K562 (cell line): ENCODE measurements at regions not wholly inside any gene's neighbourhood (a gene's known extent, or its start where the extent isn't known, plus 50 kb on each side); places are given as distances from the start of the nearest gene placed in this dataset.

ENCODE experiments used
- ATAC-seq: fragments of 200-7000 bp; cut with Tn5 transposase; 3 replicates; pipeline ENCODE4 v1.9.1; 2020; ENCODE audit warnings: moderate library complexity
- BruUV-seq: library from RNA; stranded (reverse); fragments of 400-500 nt; replicated peaks from 2 replicates; lab custom pipeline; 2021; lab: Mats Ljungman, UMichigan
- CTCF ChIA-PET: fragments of 300-600 bp; formaldehyde crosslinking; extraction: SDS; loops from one replicate; lab custom pipeline; 2021; ENCODE audit warnings: low intra/inter-chr PET ratio; lab: Yijun Ruan, JAX
- POLR2A ChIA-PET: fragments of 300-600, 350-650 bp; sonication (Branson Sonifier 250); formaldehyde crosslinking; extraction: SDS; loops from one replicate; lab custom pipeline; 2021; ENCODE audit warnings: antibody characterized with exemption, inconsistent platforms; lab: Yijun Ruan, JAX
- DNase-seq, 4 experiments: peaks; one replicate each; pipeline versions ENCODE4 v3.0.0 to v3.0.0-alpha.2; 2011 to 2018; ENCODE audit warnings: low spot score in 3 of 4, mixed read lengths in 3 of 4; ENCODE audit errors: extremely low read depth in 1 of 4
- FAIRE-seq: peaks from 2 replicates; lab custom pipeline; 2011; peaks lifted over from hg19 to GRCh38; lab: Jason Lieb, UNC
- H2AFZ ChIP-seq: 2 replicates; pipeline ENCODE4 v1.6.0; 2011; ENCODE audit warnings: low read depth, low read length, control low read depth, inconsistent platforms
- H3K27ac ChIP-seq: fragments of 200-600 bp; 3 replicates; pipeline ENCODE4 v1.8.0; 2011; ENCODE audit warnings: low read depth, mild to moderate bottlenecking, control low read depth, inconsistent platforms, low read length, moderate library complexity, mixed read lengths; ENCODE audit errors: extremely low read depth
- H3K27me3 ChIP-seq, 2 experiments: fragments of 300-600 bp in 1 of 2; 2 replicates in 1 of 2; 3 replicates in 1 of 2; pipeline versions ENCODE4 v1.6.0 to v1.8.0; 2011; ENCODE audit warnings: inconsistent platforms in 2 of 2, low read length in 2 of 2, mild to moderate bottlenecking in 1 of 2, mixed read lengths in 1 of 2, moderate library complexity in 1 of 2; ENCODE audit not compliant: control insufficient read depth in 2 of 2, insufficient read depth in 2 of 2
- H3K36me3 ChIP-seq: fragments of 300-600 bp; 3 replicates; pipeline ENCODE4 v1.8.0; 2011; ENCODE audit warnings: mild to moderate bottlenecking, low read length, inconsistent platforms; ENCODE audit not compliant: control insufficient read depth, insufficient read depth
- H3K4me1 ChIP-seq, 2 experiments: fragments of 200-600 bp in 1 of 2; replicated peaks in 1 of 2; 2 replicates in 1 of 2; 3 replicates in 1 of 2; pipeline versions ENCODE4 v1.5.1 to v1.8.0; 2011; ENCODE audit warnings: inconsistent platforms in 2 of 2, low read length in 2 of 2, mild to moderate bottlenecking in 1 of 2, mixed read lengths in 1 of 2, moderate library complexity in 1 of 2; ENCODE audit not compliant: control insufficient read depth in 2 of 2, insufficient read depth in 2 of 2
- H3K4me2 ChIP-seq: 2 replicates; pipeline ENCODE4 v1.6.1; 2011; ENCODE audit warnings: low read length, control low read depth, inconsistent platforms, mixed read lengths; ENCODE audit not compliant: insufficient read depth
- H3K4me3 ChIP-seq: fragments of 200-600 bp; sonication (generic), shearing (Covaris generic); 2 replicates; pipeline ENCODE4 v1.5.1; 2016; ENCODE audit warnings: control low read depth, inconsistent platforms
- H3K79me2 ChIP-seq: fragments of 200-600 bp; 3 replicates; pipeline ENCODE4 v1.8.0; 2011; ENCODE audit warnings: low read length, inconsistent platforms; ENCODE audit not compliant: control insufficient read depth, insufficient read depth
- H3K9ac ChIP-seq, 2 experiments: 2 replicates each; pipeline versions ENCODE4 v1.6.0 to v1.6.1; 2011; ENCODE audit warnings: low read depth in 2 of 2, low read length in 2 of 2, control low read depth in 1 of 2, inconsistent platforms in 1 of 2, mild to moderate bottlenecking in 1 of 2, mixed read lengths in 1 of 2; ENCODE audit not compliant: insufficient read depth in 1 of 2
- H3K9me1 ChIP-seq: one replicate; pipeline ENCODE4 v1.6.0; 2011; ENCODE audit warnings: inconsistent platforms, mild to moderate bottlenecking, low read length, moderate library complexity; ENCODE audit not compliant: control insufficient read depth, insufficient read depth
- H3K9me3 ChIP-seq: replicated peaks from 2 replicates; pipeline ENCODE4 v1.5.1; 2011; ENCODE audit warnings: low read depth, low read length, inconsistent platforms; ENCODE audit not compliant: control insufficient read depth, insufficient read depth
- H4K20me1 ChIP-seq: replicated peaks from 2 replicates; pipeline ENCODE4 v1.6.1; 2011; ENCODE audit warnings: low read length, inconsistent platforms, mixed read lengths; ENCODE audit not compliant: control insufficient read depth, insufficient read depth
- ATF1 ChIP-seq, 2 experiments: fragments of 450-650 bp in 1 of 2; IDR thresholded peaks; 2 replicates each; pipeline ENCODE4 v1.6.1; 2016; ENCODE audit warnings: missing compliant biosample characterization in 1 of 2, missing genetic modification characterization in 1 of 2
- CBFA2T2 ChIP-seq: fragments of 450-650 bp; conservative IDR thresholded peaks from 2 replicates; pipeline ENCODE4 v1.6.1; 2017; ENCODE audit warnings: mild to moderate bottlenecking
- CEBPB ChIP-seq: fragments of 450-650 bp; IDR thresholded peaks from 2 replicates; pipeline ENCODE4 v1.6.1; 2016; ENCODE audit warnings: missing genetic modification characterization, missing compliant biosample characterization
- CEBPG ChIP-seq, 3 experiments: fragments of 200-800 bp in 1 of 3; sonication (Bioruptor generic) in 1 of 3; sonication (generic) in 1 of 3; formaldehyde crosslinking in 1 of 3; IDR thresholded peaks in 2 of 3; conservative IDR thresholded peaks in 1 of 3; 2 replicates each; pipeline versions ENCODE4 v1.6.1 to v1.8.0; 2016 to 2022; ENCODE audit warnings: missing compliant biosample characterization in 2 of 3, missing genetic modification characterization in 2 of 3, mild to moderate bottlenecking in 1 of 3, missing genetic modification reagents in 1 of 3
- DPF2 ChIP-seq: fragments of 450-650 bp; IDR thresholded peaks from 2 replicates; pipeline ENCODE4 v1.6.1; 2016
- EP400 ChIP-seq: fragments of 450-650 bp; IDR thresholded peaks from 2 replicates; pipeline ENCODE4 v1.6.1; 2017; ENCODE audit warnings: antibody characterized with exemption, mild to moderate bottlenecking, moderate library complexity
- ETV5 ChIP-seq: sonication (generic); formaldehyde crosslinking; IDR thresholded peaks from 2 replicates; pipeline ENCODE4 v1.4.0; 2020; ENCODE audit warnings: low read depth, mild to moderate bottlenecking, missing genetic modification reagents
- FOXA1 ChIP-seq: fragments of 450-650 bp; IDR thresholded peaks from 2 replicates; pipeline ENCODE4 v1.6.1; 2016; ENCODE audit warnings: mild to moderate bottlenecking, borderline replicate concordance
- HDAC2 ChIP-seq: fragments of 450-650 bp; IDR thresholded peaks from 2 replicates; pipeline ENCODE4 v1.6.1; 2016; ENCODE audit warnings: mild to moderate bottlenecking
- TRIM28 ChIP-seq: fragments of 450-650 bp; IDR thresholded peaks from 2 replicates; pipeline ENCODE4 v1.6.1; 2017
- ZNF778 ChIP-seq: fragments of 450-650 bp; formaldehyde crosslinking; IDR thresholded peaks from 2 replicates; pipeline ENCODE4 v1.4.0; 2020; ENCODE audit warnings: mild to moderate bottlenecking, moderate library complexity
- whole genome bisulfite sequencing: fragments of 100-300 bp; shearing (Covaris generic); methylation state at CpG from one replicate; pipeline ENCODE4 v1.1.6; 2016; ENCODE audit warnings: low coverage, mixed read lengths; ENCODE audit not compliant: insufficient coverage; ENCODE audit errors: missing lambda C conversion rate; 5-methylcytosine and 5-hydroxymethylcytosine counted together
- in situ Hi-C: fragments of 300-500 bp; cut with MboI; formaldehyde crosslinking; loops from 4 replicates; pipeline ENCODE4 v1.15.0; 2018; ENCODE audit warnings: inconsistent platforms, mixed read lengths
- intact Hi-C: fragments of 100-400 bp; cut with micrococcal nuclease; formaldehyde crosslinking; loops from 2 replicates; pipeline ENCODE4 v1.14.2; 2022
- TF ChIP-seq, protein P1 (sequence below): fragments of 200-800 bp; sonication (Bioruptor generic); IDR thresholded peaks from 2 replicates; pipeline ENCODE4 v1.6.1; 2016; ENCODE audit warnings: missing genetic modification characterization, missing compliant biosample characterization

DNA sequence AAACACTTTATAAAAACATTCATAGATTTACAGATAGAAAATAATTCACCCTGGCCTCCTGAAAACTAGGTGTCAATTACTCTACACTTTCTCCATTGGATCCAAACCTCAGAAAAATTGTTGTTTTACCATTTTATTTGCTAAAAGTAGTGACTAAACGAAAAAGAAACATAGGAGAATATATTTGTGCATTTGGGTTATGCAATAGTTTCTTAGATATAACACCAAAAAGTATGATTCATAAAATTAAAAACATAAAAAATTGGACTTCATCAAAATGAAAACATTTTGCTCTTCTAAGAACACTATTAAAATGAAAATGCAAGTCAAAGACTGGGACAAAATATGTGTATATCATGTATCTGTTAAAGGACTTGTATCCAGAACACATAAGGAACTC is 671.3 kb downstream of the MAFB start:
- no TSS peak for BruUV-seq
- H3K79me2 ChIP-seq, result no peaks in the 10 kb centered on the region
- no peaks in the 10 kb centered on the region for H3K9me1 ChIP-seq
- DNase-seq (no peak), ATAC-seq (no peak), FAIRE-seq (no peak)
- in situ Hi-C loops (no loop called here), intact Hi-C loops (no loop called here)
- H3K36me3 ChIP-seq, result no peaks in the 10 kb centered on the region
- no peak overlapping the region for H3K27ac ChIP-seq
- no peaks in the 10 kb centered on the region for H3K4me1 ChIP-seq
- H2AFZ ChIP-seq, result no peak overlapping the region
- ChIA-PET POLR2A (no interaction called here), CTCF (no interaction called here)
- H3K9me3 ChIP-seq, result no peaks in the 10 kb centered on the region
- no peak overlapping the region for H3K9ac ChIP-seq
- 0% methylated on average over 1 of the region's 1 CpG for WGBS
- no peaks in the 10 kb centered on the region for H3K27me3 ChIP-seq
- no peak overlapping the region for H3K4me2 ChIP-seq
- H4K20me1 ChIP-seq, result no peaks in the 10 kb centered on the region
- TF ChIP-seq CEBPB (tag), result peak; percentile 46; the same call in 1 of the 2 replicates
- TF ChIP-seq DPF2, result no peak
- TF ChIP-seq ZNF778 (CRISPR knock-in tag), result no peak
- no peak for TF ChIP-seq CEBPG (CRISPR knock-in tag; IDR thresholded peaks at IDR 0.05)
- peak in 1 of 2 experiments; percentile 82; a peak in 2 of 4 replicates for TF ChIP-seq CEBPG (tag; conservative IDR thresholded peaks at IDR 0.05 in 1 of 2, IDR thresholded peaks at IDR 0.05 in 1 of 2)
- TF ChIP-seq HDAC2, result no peak
- TF ChIP-seq FOXA1, result no peak
- TF ChIP-seq ATF1 (CRISPR knock-in tag; IDR thresholded peaks at IDR 0.05), result no peak
- no peak for TF ChIP-seq ATF1 (tag; IDR thresholded peaks at IDR 0.05)
- no peak overlapping the region for H3K4me3 ChIP-seq

DNA sequence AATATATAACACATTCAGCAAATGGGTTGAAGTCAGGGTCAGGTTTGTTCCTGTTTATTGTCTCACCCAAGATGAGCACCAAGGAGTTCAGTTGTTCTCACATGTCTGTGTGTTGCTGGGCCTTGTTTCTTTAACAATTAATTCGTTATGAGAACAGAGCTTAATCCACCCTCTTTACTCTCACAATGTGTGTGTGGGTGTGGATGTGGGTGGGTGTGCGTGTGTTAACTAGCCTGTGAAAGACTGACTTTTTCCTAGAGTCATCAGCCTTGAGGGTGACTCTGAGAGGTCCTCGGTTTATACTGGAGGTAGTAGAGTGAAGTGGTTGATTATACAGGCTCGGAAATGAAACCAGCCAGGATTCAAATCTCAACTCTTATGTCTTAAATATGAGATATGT is 672.1 kb downstream of the MAFB start:
- H4K20me1 ChIP-seq, result no peaks in the 10 kb centered on the region
- no peak for TF ChIP-seq ETV5
- TF ChIP-seq, protein P1, sequence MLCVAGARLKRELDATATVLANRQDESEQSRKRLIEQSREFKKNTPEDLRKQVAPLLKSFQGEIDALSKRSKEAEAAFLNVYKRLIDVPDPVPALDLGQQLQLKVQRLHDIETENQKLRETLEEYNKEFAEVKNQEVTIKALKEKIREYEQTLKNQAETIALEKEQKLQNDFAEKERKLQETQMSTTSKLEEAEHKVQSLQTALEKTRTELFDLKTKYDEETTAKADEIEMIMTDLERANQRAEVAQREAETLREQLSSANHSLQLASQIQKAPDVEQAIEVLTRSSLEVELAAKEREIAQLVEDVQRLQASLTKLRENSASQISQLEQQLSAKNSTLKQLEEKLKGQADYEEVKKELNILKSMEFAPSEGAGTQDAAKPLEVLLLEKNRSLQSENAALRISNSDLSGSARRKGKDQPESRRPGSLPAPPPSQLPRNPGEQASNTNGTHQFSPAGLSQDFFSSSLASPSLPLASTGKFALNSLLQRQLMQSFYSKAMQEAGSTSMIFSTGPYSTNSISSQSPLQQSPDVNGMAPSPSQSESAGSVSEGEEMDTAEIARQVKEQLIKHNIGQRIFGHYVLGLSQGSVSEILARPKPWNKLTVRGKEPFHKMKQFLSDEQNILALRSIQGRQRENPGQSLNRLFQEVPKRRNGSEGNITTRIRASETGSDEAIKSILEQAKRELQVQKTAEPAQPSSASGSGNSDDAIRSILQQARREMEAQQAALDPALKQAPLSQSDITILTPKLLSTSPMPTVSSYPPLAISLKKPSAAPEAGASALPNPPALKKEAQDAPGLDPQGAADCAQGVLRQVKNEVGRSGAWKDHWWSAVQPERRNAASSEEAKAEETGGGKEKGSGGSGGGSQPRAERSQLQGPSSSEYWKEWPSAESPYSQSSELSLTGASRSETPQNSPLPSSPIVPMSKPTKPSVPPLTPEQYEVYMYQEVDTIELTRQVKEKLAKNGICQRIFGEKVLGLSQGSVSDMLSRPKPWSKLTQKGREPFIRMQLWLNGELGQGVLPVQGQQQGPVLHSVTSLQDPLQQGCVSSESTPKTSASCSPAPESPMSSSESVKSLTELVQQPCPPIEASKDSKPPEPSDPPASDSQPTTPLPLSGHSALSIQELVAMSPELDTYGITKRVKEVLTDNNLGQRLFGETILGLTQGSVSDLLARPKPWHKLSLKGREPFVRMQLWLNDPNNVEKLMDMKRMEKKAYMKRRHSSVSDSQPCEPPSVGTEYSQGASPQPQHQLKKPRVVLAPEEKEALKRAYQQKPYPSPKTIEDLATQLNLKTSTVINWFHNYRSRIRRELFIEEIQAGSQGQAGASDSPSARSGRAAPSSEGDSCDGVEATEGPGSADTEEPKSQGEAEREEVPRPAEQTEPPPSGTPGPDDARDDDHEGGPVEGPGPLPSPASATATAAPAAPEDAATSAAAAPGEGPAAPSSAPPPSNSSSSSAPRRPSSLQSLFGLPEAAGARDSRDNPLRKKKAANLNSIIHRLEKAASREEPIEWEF (CRISPR knock-in tag), result no peak
- TF ChIP-seq EP400, result no peak
- no peak for TF ChIP-seq TRIM28
- TF ChIP-seq CBFA2T2, result no peak

More for the DNA sequence above, 672.1 kb downstream of the MAFB start:
- BruUV-seq, result no TSS peak
- Histone ChIP-seq H3K4me3 (no peak overlapping the region), H3K4me2 (no peak overlapping the region), H3K27ac (no peak overlapping the region), H3K9me1 (no peaks in the 10 kb centered on the region), H3K79me2 (no peaks in the 10 kb centered on the region), H3K9me3 (no peaks in the 10 kb centered on the region), H3K27me3 (no peaks in the 10 kb centered on the region), H2AFZ (no peak overlapping the region), H3K9ac (no peak overlapping the region), H3K4me1 (no peaks in the 10 kb centered on the region), H3K36me3 (no peaks in the 10 kb centered on the region)
- 0% methylated on average over 4 of the region's 4 CpGs for WGBS
- CTCF ChIA-PET, result no interaction called here
- DNase-seq (no peak), FAIRE-seq (no peak), ATAC-seq (no peak)
- POLR2A ChIA-PET, result no interaction called here
- intact Hi-C loops, result no loop called here
- in situ Hi-C loops, result no loop called here
